RCC 7860 (cell line): ENCODE measurements at regions not wholly inside any gene's neighbourhood (a gene's known extent, or its start where the extent isn't known, plus 50 kb on each side); places are given as distances from the start of the nearest gene placed in this dataset.
"Not testable (repeated sequence)": the region's sequence is repeated elsewhere in the genome, so short reads cannot be mapped to it uniquely, and the experiment has no call there.

Experiments used
- DNase-seq: peaks from one replicate; pipeline ENCODE4 v3.0.0-alpha.2; 2015; ENCODE audit warnings: low spot score
- FAIRE-seq: peaks from 2 replicates; lab custom pipeline; 2012; peaks lifted over from hg19 to GRCh38; lab: Jason Lieb, UNC

DNA sequence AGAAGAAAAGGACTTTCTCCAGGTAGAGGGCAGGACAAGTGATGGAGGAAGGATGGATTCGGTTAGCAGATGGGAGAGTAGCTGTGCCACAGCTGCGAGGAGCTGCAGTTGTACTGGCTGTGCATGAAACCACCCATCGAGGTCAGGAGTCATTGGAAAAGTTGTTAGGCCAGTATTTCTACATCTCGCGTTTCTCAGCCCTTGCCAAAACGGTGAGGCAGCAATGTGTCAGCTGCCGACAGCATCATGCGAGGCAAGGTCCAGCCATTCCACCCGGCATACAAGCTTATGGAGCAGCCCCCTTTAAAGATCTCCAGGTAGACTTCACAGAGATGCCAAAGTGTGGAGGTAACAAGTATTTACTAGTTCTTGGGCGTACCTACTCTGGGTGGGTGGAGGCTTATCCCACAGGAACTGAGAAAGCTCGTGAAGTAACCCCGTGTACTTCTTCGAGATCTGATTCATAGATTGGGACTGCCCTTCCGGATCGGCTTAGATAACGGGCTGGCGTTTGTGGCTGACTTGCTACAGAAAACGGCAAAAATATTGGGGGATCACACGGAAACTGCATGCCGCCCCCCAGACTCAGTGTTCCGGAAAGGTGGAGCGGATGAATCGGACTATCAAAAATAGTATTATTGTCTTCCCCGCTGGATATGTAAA lies 105.0 kb upstream of the HMX1 start:
- not testable (repeated sequence) for FAIRE-seq, DNase-seq

DNA sequence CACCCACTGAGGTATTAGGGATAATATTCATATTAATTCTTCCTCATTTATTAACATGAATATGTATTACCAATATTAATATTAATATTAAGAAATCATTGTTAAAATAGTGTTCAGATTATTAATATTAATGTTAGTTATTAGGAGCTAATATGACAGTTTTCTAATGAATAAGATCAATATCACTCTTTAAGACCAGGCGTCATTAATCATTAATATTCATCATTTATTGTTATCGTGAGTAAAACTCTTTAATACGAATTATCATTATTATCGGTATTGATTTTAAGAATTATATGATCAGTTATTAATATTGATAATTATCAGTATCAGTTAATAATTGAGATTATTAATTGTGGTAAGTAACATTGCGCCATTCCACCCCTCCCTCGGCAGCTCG lies 101.0 kb upstream of the HMX1 start:
- FAIRE-seq = peak; percentile 46
- not testable (repeated sequence) for DNase-seq

DNA sequence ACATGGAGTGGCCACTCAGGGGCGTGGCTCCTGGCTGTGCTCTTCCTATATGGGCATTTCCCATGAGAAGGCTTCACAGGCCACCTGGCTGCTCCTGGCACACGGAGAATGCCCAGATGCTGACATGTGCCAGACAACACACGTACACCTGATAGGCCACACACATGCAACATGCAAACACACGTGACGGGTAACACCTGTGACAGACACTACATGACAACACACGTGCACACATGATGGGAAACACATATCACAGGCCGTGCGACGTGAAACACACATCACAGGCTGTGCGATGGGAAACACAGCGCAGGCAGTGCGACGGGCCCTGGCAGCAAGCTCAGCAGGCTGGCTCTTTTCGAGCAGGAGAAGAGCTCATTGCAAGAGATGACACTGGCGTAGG lies 94.3 kb upstream of the HMX1 start:
- not testable (repeated sequence) for FAIRE-seq, DNase-seq

DNA sequence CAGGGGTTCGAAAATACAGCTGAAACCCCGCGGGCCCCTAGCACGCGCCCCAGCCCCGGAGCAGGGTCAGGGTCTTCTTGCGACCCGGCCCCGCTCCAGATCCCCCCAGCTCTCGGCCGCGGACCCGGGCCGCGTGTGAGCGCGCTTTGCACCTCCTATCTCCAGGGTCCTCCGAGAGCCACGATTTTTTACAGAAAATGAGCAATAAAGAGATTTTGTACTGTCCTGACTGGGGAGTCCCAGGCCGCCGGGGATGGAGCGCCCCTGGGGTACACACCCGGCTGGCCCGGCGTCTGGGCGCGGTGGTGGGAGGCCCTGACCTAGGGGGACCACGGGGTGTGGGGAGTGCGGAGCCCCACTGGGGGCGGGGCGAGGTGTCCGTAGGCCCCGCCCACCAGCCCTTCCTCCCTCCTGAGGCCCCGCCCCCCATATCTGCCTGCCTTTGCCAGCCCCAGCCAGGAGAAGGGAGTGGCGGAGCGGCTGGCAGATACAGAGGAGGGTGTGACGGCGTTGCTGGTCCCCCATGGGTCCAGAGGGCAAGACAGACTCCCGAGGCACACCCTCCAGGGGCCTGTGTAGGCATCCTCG lies 92.7 kb upstream of the HMX1 start:
- FAIRE-seq, DNase-seq: not testable (repeated sequence)

DNA sequence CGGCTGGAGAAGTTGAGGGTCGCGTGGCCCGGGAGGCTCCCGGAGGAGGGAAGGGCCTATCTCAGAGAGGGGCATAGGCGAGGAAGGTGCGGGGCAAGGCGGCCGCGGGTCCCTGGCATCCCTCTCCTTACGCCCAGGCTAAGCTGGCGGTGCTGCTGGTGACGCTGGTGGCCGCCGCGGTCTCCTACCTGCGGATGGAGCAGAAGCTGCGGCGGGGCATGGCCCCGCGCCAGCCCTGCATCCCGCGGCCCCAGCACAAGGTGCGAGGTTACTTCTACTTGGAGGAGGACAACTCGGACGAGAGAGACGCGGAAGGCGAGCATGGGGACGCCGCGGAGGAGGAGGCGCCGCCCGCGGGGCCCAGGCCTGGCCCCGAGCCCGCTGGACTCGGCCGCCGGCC lies 91.9 kb upstream of the HMX1 start:
- DNase-seq, FAIRE-seq: not testable (repeated sequence)

DNA sequence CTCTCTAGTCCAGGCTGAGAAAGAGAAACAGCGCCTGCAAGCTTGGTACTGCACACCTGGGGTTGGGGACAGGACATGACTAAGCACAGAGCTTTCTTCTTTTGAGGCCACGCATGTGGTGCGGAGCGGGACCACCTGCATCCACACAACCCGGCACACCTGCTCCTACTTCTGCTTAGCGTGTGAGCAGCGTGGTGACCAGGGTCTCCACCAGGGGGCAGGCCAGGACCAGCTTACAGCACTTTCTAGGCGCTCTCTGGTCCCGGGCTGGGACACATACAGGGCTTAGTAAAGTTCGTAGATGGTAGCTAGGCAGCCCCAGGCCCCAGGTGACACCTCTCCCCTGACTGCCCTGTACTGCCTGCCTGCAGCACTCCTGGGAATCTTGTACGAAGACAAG lies 89.7 kb upstream of the HMX1 start:
- not testable (repeated sequence) for FAIRE-seq

DNA sequence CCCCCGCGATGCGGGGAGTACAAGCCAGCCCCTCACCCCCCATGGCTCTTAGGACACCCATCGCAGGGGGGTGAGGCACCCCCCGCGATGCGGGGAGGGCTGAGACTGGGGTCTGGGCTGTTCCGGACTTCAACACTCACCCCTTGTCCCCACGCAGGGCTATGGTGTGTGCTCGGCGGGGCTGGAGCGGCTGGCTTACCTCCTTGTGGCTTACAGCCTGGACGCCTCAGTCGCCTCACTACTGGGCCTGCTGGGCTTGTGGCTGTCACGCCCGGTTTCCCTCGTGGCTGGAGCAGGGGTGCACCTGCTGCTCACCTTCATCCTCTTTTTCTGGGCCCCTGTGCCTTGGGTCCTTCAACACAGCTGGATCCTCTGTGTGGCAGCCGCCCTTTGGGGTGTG lies 87.8 kb upstream of the HMX1 start:
- FAIRE-seq, DNase-seq: not testable (repeated sequence)

More for the DNA sequence above, 89.7 kb upstream of the HMX1 start:
- DNase-seq = not testable (repeated sequence)

DNA sequence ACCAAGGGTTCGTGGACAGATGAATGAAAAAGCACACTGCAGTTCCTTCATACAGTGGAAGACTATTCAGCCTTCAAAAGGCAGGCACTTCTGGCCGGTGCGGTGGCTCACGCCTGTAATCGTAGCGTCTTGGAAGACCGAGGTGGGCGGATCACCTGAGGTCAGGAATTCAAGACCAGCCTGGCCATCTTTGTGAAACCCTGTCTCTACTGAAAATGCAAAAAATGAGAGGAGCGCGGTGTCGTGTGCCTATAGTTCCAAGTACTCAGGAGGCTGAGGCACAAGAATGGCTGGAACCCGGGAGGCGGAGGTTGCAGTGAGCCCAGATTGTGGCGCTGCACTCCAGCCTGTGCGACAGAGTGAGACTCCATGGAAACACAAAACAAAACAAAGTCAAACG lies 82.4 kb upstream of the HMX1 start:
- not testable (repeated sequence) for FAIRE-seq, DNase-seq

DNA sequence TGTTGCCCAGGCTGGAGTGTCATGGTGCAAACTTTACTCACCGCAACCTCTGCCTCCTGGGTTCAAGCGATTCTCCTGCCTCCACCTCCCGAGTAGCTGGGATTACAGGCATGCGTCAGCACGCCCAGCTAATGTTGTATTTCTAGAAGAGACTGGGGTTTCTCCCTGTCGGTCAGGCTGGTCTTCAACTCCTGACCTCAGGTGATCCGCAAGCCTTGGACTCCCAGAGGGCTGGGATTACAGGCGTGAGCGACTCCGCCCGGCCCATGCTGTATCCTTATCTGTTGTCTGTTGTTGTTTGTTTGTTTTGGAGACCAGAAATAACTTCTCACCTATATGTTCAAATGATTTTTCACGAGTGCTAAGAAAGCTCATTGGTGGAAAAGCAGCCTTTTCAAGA lies 81.2 kb upstream of the HMX1 start:
- not testable (repeated sequence) for DNase-seq, FAIRE-seq

DNA sequence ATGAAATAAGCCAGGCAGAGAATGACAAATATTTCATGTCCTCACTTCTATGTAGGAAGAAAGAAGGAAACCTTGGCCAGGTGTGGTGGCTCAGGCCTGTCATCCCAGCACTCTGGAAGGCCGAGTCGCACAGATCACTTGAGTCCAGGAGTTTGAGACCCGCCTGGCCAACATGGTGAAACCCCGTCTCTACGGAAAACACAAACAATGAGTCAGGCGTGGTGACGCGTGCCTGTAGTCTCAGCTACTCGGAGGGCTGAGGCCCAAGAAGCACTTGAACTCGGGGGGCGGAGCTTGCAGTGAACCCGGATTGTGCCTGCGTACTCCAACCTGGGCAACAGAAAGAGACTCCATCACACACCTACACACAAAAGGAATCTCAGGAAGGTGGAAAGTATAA lies 80.5 kb upstream of the HMX1 start:
- DNase-seq, FAIRE-seq: not testable (repeated sequence)

DNA sequence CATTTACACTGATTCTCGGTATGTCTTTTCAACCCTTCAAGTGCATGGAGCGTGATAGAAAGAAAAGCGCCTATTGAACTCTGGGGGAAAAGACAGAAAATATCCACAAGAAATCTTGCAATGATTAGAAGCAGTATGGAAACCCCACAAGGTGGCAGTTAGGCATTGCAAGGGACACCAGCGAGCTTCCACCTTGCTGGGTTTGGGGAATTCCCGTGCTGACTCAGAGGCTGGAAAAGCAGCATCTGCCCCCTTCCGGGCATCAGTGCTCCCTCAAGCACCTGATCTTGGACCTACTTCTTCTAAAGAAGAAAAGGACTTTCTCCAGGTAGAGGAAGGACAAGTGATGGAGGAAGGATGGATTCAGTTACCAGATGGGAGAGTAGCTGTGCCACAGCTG lies 73.9 kb upstream of the HMX1 start:
- DNase-seq, FAIRE-seq: not testable (repeated sequence)

DNA sequence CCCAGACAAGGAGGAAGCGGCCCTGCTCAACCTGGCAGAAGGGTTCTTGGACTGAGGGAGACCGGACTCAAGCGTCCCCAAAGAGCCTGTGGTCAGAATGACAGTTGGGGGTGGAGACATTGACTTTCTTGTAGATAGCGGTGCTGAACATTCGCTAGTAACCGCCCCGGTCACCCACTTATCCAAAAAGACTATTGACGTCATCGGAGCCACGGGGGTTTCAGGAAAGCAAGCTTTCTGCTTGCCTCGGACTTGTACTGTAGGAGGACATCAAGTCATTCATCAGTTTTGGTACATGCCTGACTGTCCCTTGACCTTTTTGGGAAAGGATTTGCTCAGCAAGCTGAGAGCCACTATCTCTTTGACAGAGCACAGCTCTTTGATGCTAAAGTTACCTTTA lies 71.7 kb upstream of the HMX1 start:
- FAIRE-seq, DNase-seq: not testable (repeated sequence)

DNA sequence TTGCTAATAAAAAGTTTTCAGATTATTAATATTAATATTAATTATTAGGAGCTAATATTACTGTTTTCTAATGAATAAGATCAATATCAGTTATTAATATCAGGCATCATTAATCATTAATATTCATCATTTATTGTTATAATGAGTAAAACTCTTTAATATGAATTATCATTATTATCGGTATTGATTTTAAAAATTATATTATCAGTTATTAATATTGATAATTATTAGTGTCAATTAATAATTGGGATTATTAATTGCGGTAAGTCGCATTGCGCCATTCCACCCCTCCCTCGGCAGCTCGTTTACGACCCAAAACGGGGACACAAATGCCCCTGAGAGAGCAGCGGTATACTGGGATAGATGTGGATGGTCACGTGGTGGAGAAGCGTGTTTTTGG lies 70.4 kb upstream of the HMX1 start:
- peak; percentile 55 for FAIRE-seq
- not testable (repeated sequence) for DNase-seq

DNA sequence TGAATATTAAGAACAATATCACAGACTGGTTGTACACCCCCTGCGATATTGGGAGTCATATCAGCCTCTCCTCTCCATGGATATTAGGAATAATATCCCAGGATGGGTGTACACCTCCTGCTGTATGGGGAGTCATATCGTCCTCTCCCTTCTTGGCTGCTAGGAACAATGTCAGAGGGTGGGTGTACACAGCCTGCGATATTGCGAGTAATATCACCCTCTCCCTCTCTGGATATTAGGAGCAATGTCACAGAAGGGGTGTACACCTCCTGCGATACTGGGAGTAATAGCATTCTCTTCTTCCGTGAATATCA lies 69.8 kb upstream of the HMX1 start:
- not testable (repeated sequence) for DNase-seq, FAIRE-seq

DNA sequence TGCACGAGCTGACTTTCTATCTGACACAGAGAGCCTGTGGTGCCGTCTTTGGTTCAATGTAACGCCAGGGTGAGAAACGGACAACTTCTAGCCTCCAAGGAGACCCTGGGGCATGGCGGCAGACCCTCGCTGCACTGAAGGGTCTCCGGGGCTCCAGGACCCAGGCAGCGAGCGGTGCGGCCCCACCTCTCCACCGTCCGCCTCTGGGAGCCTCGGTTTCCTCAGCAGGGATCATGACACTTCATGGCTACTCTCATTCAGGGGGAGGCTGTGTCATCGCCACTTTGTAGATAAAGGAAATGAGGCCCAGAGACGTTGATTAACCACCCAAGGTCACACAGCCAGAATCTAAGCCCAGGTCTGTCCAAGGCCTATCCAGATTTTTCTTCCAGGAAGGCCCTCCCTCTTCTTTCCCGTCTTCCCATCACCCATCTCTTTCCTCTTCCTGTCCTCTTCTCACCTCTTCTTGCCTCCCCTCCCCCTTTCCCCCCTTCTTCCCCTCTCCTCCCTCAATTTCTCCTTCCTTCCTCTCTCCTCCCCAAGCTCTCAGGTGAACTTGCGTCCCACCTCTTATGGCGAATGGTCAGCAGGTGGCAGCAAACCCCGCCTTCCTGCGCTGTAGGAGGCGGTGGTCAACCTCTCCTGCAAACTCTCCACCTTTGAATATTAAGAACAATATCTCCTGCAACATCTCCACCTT lies 69.3 kb upstream of the HMX1 start:
- FAIRE-seq (no peak), DNase-seq (no peak)

DNA sequence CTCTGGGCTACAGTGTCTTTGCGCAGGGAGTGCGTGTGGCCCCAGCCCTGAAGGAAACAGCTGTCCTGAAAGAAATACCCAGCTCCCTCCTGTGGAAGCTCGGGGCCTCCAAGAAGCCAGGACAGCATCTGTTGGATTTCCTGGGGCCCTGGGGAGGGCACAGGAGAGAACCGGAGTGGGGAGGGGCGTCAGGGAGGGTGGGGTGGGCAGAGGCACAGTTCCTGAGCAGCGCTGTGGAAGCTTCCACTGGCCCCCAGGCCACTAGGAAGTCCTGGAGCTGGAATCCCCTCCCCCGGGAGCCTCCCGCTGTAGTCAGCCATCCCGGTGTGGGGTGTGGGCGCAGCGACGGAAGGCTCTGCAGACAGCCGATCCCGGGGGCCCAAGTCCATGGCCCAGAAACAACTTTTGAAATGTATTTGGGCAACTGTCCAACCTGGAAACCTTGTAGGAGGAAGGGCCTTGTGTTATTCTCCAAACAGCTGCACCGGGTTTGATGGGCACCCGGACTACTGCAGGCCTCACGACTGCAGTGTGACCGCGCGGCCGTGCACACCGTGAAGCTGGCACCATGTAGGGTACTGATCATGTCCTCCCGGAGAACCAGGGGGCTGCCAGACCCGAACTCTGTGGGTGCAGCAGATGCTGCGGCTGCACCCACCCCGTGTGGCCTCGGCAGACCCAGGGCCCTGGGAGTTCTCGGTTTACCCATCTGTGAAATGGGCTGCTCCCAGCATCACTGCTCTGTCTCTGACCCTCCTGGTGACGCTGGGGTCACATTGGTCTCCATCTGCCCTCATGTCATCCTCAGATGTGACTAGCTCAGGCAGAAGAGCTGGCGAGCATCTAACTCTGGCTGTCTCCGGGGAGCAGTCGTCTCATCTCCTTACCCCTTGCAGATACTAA lies 68.5 kb upstream of the HMX1 start:
- no peak for DNase-seq
- FAIRE-seq = no peak

DNA sequence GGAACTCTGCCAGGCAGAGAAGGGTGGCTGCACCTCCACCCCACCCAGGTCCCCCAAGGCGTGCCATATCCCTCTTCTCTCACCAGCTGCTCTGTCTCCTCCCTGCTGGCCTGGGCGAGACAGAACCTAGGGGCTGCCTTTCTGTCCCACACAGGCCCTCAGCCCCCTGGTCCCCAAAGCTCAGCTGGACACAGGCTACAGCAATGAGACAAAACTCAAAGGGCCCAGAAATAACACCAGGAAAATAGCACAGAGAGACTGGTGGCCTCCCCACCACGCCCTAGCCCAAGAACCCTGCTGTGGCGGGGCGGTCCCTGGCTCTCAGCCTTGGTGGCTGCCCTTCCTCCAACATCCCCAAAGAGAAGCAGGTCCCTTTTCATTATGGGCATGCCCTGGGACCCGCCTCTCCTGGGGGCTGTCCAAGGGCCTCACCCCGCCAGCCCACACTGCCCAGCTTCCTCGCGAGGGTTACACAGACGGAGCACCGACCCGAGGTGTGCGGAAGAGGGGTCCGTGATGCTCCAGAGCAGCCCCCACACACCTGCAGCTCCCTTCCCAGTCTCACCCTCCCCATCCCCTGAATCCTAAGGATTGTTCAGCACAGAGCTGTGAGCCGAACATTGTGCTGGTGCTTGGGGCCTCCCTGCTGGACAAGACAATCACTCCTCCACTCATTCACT lies 67.7 kb upstream of the HMX1 start:
- no peak for FAIRE-seq
- no peak for DNase-seq

DNA sequence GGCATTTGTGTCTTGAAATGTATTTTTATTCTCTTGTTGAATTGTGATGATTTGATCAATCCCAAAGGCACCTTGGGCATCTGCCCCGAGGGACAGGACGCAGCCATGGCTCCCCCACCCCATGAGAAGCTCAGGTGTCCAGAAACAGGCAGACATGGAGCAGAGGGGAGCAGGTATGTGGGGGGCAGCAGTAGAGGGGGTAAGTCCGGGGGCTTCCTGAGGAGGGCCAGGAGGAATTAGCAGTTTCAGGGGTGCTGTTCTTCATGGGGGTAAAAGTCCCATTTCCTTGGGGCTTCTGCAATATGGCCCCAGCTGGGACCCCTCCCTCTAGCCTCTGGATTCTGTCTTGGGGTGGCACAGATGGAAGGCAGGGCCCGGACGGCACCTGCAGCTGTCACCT lies 67.0 kb upstream of the HMX1 start:
- FAIRE-seq (no peak), DNase-seq (no peak)

DNA sequence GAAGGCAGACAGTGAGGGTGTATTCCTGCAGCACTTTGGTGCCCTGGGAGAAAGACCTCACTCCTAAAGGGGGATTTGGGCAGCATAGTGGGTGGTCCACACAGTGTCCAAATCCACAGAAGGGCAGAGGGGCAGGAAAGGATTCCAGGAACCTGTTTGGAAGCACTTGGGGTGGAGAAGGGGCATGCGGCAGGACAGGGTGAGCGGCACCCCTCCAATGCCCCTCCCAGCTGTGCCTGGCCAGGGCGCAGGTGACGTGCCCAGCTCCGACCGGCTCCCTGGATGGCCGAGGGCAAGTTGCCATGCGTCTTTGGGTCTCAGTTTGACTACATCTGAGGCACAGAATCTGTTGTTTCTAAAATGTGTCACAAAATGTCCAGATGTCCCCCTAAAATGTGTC lies 66.5 kb upstream of the HMX1 start:
- DNase-seq (no peak), FAIRE-seq (no peak)

DNA sequence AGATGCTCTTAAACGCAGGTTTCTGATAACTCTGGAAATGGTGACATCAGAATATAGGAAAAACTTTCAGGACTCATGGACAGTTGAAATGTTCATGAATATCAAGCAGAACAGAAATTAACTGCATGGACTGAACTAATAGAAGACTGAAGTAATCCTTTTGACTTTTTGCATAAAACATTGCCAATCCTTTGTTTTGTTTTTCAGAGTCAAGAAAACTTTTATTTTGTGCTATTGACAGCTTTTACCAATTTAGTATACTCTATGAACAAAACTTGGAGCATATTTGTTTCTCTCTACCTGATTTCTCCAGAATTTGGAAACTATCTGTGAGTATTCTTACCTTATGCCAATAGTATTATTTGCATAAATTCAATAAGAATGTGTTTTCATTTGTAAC lies 61.2 kb upstream of the HMX1 start:
- DNase-seq (no peak), FAIRE-seq (no peak)

DNA sequence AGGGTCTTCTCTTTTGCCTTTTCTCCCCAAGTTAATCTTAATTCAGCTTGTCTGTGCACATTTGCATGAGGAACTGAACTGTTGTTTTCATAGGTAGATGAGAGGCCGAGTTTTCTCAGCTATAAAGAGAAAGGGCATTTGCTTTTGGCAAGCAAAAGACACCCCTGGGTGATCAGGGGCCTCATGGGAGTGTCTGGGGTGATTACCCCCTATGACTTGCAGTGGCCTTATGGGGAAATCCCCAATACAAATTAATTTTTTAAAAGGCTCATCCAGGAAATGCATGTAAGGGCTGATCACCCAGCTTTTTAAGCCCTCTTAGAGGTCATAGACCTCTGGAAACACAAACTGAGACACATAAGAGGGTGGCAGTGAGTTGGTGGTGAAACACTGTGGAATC lies 56.4 kb upstream of the HMX1 start:
- FAIRE-seq = no peak

More for the DNA sequence above, 56.4 kb upstream of the HMX1 start:
- no peak for DNase-seq
